ENCODE measurements at regions not wholly inside any gene's neighbourhood (a gene's known extent, or its start where the extent isn't known, plus 50 kb on each side); places are given as distances from the start of the nearest gene placed in this dataset.

DNA sequence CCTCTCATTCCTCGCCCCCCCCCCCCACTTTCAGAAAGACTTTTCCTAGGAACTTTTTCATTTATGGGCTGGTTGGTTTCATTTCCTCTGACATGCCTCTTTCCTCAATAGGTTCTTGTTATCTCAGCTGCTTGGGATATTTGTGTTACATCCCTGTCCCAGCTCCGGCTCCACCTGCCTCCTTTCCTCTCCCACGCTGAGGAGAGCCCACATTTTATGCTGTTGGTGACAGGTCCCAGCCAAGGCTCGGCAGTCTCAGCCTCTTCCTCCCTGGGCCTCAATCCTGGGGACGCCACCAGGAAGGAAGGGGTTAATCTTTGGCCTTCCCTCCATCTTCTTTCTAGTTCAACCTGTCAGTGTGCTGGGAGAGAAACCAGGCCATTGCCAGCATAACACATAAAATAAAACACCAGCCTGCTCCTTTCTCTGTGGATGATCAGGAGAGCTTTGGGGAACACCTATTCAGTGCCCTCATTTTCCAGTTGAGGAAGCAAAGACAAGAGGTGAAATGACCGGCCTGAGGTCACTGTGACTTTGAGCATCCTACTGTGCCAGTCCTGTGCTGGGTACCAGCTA is 216.9 kb upstream of the TNP1 start:
- Histone ChIP-seq H3K4me1 (ENCODE audit: insufficient read depth) (no peaks in the 10 kb centered on the region), H3K4me3 (no peak overlapping the region), H3F3A (replicated peaks; ENCODE audit: low read depth) (no peaks in the 10 kb centered on the region), H3K36me3 (ENCODE audit: insufficient read depth) (no peaks in the 10 kb centered on the region), H3K27ac (ENCODE audit: low read depth) (no peak overlapping the region), H3K9me2 (ENCODE audit: insufficient read depth) (no peaks in the 10 kb centered on the region), H3K79me2 (replicated peaks; ENCODE audit: insufficient read depth) (no peaks in the 10 kb centered on the region), H2AFZ (no peak overlapping the region), H3K27me3 (ENCODE audit: insufficient read depth) (no peaks in the 10 kb centered on the region), H4K20me1 (replicated peaks; ENCODE audit: insufficient read depth) (no peaks in the 10 kb centered on the region), H3K4me2 (no peak overlapping the region)
- H3K27me3 Mint-ChIP-seq (ENCODE audit: insufficient read depth, low read depth, poor library complexity) = peaks cover 4% of the 10 kb centered on the region
- H3K4me3 Mint-ChIP-seq = no peak overlapping the region
- ATAC-seq (no peak), DNase-seq (ENCODE audit: low spot score) (no peak)
- no peaks in the 10 kb centered on the region for H3K9me3 Mint-ChIP-seq
- H3K4me1 Mint-ChIP-seq = no peaks in the 10 kb centered on the region
- TF ChIP-seq, protein P1, sequence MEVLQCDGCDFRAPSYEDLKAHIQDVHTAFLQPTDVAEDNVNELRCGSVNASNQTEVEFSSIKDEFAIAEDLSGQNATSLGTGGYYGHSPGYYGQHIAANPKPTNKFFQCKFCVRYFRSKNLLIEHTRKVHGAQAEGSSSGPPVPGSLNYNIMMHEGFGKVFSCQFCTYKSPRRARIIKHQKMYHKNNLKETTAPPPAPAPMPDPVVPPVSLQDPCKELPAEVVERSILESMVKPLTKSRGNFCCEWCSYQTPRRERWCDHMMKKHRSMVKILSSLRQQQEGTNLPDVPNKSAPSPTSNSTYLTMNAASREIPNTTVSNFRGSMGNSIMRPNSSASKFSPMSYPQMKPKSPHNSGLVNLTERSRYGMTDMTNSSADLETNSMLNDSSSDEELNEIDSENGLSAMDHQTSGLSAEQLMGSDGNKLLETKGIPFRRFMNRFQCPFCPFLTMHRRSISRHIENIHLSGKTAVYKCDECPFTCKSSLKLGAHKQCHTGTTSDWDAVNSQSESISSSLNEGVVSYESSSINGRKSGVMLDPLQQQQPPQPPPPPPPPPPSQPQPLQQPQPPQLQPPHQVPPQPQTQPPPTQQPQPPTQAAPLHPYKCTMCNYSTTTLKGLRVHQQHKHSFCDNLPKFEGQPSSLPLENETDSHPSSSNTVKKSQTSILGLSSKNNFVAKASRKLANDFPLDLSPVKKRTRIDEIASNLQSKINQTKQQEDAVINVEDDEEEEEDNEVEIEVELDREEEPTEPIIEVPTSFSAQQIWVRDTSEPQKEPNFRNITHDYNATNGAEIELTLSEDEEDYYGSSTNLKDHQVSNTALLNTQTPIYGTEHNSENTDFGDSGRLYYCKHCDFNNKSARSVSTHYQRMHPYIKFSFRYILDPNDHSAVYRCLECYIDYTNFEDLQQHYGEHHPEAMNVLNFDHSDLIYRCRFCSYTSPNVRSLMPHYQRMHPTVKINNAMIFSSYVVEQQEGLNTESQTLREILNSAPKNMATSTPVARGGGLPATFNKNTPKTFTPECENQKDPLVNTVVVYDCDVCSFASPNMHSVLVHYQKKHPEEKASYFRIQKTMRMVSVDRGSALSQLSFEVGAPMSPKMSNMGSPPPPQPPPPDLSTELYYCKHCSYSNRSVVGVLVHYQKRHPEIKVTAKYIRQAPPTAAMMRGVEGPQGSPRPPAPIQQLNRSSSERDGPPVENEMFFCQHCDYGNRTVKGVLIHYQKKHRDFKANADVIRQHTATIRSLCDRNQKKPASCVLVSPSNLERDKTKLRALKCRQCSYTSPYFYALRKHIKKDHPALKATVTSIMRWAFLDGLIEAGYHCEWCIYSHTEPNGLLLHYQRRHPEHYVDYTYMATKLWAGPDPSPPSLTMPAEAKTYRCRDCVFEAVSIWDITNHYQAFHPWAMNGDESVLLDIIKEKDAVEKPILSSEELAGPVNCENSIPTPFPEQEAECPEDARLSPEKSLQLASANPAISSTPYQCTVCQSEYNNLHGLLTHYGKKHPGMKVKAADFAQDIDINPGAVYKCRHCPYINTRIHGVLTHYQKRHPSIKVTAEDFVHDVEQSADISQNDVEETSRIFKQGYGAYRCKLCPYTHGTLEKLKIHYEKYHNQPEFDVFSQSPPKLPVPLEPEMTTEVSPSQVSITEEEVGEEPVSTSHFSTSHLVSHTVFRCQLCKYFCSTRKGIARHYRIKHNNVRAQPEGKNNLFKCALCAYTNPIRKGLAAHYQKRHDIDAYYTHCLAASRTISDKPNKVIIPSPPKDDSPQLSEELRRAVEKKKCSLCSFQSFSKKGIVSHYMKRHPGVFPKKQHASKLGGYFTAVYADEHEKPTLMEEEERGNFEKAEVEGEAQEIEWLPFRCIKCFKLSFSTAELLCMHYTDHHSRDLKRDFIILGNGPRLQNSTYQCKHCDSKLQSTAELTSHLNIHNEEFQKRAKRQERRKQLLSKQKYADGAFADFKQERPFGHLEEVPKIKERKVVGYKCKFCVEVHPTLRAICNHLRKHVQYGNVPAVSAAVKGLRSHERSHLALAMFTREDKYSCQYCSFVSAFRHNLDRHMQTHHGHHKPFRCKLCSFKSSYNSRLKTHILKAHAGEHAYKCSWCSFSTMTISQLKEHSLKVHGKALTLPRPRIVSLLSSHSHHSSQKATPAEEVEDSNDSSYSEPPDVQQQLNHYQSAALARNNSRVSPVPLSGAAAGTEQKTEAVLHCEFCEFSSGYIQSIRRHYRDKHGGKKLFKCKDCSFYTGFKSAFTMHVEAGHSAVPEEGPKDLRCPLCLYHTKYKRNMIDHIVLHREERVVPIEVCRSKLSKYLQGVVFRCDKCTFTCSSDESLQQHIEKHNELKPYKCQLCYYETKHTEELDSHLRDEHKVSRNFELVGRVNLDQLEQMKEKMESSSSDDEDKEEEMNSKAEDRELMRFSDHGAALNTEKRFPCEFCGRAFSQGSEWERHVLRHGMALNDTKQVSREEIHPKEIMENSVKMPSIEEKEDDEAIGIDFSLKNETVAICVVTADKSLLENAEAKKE (CRISPR knock-in tag; IDR thresholded peaks at IDR 0.05) = no peak
- TF ChIP-seq, protein P2, sequence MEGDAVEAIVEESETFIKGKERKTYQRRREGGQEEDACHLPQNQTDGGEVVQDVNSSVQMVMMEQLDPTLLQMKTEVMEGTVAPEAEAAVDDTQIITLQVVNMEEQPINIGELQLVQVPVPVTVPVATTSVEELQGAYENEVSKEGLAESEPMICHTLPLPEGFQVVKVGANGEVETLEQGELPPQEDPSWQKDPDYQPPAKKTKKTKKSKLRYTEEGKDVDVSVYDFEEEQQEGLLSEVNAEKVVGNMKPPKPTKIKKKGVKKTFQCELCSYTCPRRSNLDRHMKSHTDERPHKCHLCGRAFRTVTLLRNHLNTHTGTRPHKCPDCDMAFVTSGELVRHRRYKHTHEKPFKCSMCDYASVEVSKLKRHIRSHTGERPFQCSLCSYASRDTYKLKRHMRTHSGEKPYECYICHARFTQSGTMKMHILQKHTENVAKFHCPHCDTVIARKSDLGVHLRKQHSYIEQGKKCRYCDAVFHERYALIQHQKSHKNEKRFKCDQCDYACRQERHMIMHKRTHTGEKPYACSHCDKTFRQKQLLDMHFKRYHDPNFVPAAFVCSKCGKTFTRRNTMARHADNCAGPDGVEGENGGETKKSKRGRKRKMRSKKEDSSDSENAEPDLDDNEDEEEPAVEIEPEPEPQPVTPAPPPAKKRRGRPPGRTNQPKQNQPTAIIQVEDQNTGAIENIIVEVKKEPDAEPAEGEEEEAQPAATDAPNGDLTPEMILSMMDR (conservative IDR thresholded peaks at IDR 0.05; ENCODE audit: low read depth in 2 of 2) = no peak
- no peak for TF ChIP-seq EZH2 (IDR thresholded peaks at IDR 0.05; ENCODE audit: low read depth, unreplicated experiment)
- no peak for TF ChIP-seq ZNF114 (CRISPR knock-in tag; IDR thresholded peaks at IDR 0.05)
- H3K36me3 Mint-ChIP-seq (ENCODE audit: low read depth) = no peaks in the 10 kb centered on the region
- H3K27ac Mint-ChIP-seq = no peak overlapping the region
